Astrocyte (in vitro differentiated cells and primary cell): ENCODE measurements at regions not wholly inside any gene's neighbourhood (a gene's known extent, or its start where the extent isn't known, plus 50 kb on each side); places are given as distances from the start of the nearest gene placed in this dataset.
"Not testable (repeated sequence)": the region's sequence is repeated elsewhere in the genome, so short reads cannot be mapped to it uniquely, and the experiment has no call there.

Experiments
- DNase-seq: peaks from one replicate; pipeline ENCODE4 v3.0.0-alpha.2; 2010; ENCODE audit warnings: low read depth
- FAIRE-seq: peaks from 2 replicates; lab custom pipeline; 2011; peaks lifted over from hg19 to GRCh38; lab: Jason Lieb, UNC
- H2AFZ ChIP-seq: 2 replicates; pipeline ENCODE4 v1.6.0; 2012; ENCODE audit warnings: low read depth, low read length, inconsistent platforms
- H3K27ac ChIP-seq: 2 replicates; pipeline ENCODE4 v1.5.1; 2011; ENCODE audit warnings: low read depth, low read length, inconsistent platforms
- H3K27me3 ChIP-seq: 2 replicates; pipeline ENCODE4 v1.6.0; 2011; ENCODE audit warnings: low read length, inconsistent platforms; ENCODE audit not compliant: insufficient read depth
- H3K36me3 ChIP-seq: 2 replicates; pipeline ENCODE4 v1.5.1; 2011; ENCODE audit warnings: low read length, inconsistent platforms; ENCODE audit not compliant: insufficient read depth
- H3K4me1 ChIP-seq: 2 replicates; pipeline ENCODE4 v1.5.1; 2011; ENCODE audit warnings: low read length, inconsistent platforms; ENCODE audit not compliant: insufficient read depth
- H3K4me2 ChIP-seq: 2 replicates; pipeline ENCODE4 v1.6.0; 2012; ENCODE audit warnings: low read length, inconsistent platforms
- H3K4me3 ChIP-seq: 2 replicates; pipeline ENCODE4 v1.5.1; 2011; ENCODE audit warnings: low read depth, mild to moderate bottlenecking, low read length, inconsistent platforms; ENCODE audit not compliant: insufficient read depth
- H3K79me2 ChIP-seq: 2 replicates; pipeline ENCODE4 v1.6.0; 2012; ENCODE audit warnings: mild to moderate bottlenecking, low read length, inconsistent platforms; ENCODE audit not compliant: insufficient read depth
- H3K9ac ChIP-seq: 2 replicates; pipeline ENCODE4 v1.6.0; 2012; ENCODE audit warnings: mild to moderate bottlenecking, low read length, inconsistent platforms
- H3K9me3 ChIP-seq: 2 replicates; pipeline ENCODE4 v1.5.1; 2012; ENCODE audit warnings: low read depth, mild to moderate bottlenecking, low read length, inconsistent platforms; ENCODE audit not compliant: insufficient read depth
- H4K20me1 ChIP-seq: 2 replicates; pipeline ENCODE4 v1.6.0; 2012; ENCODE audit warnings: low read length, inconsistent platforms; ENCODE audit not compliant: insufficient read depth
- H3K27ac Mint-ChIP-seq: one replicate; pipeline ENCODE4 v1.8.0; 2021; ENCODE audit warnings: mild to moderate bottlenecking, mixed read lengths; ENCODE audit not compliant: unreplicated experiment
- H3K27me3 Mint-ChIP-seq: one replicate; pipeline ENCODE4 v1.8.0; 2021; ENCODE audit warnings: low read depth, mixed read lengths; ENCODE audit not compliant: unreplicated experiment
- H3K36me3 Mint-ChIP-seq: one replicate; pipeline ENCODE4 v1.8.0; 2021; ENCODE audit warnings: low read depth, mixed read lengths; ENCODE audit not compliant: unreplicated experiment
- H3K4me1 Mint-ChIP-seq: one replicate; pipeline ENCODE4 v1.8.0; 2021; ENCODE audit warnings: low read depth, mixed read lengths; ENCODE audit not compliant: unreplicated experiment
- H3K4me3 Mint-ChIP-seq: one replicate; pipeline ENCODE4 v1.8.0; 2021; ENCODE audit warnings: mild to moderate bottlenecking, moderate library complexity, mixed read lengths; ENCODE audit not compliant: unreplicated experiment
- H3K9me3 Mint-ChIP-seq: one replicate; pipeline ENCODE4 v1.8.0; 2021; ENCODE audit warnings: mild to moderate bottlenecking, mixed read lengths; ENCODE audit not compliant: unreplicated experiment
- EZH2 ChIP-seq: IDR thresholded peaks from 2 replicates; pipeline ENCODE4 v1.6.1; 2012; ENCODE audit warnings: mild to moderate bottlenecking, low read length, inconsistent platforms; ENCODE audit not compliant: insufficient read depth
- TF ChIP-seq, protein P1 (sequence below): IDR thresholded peaks from 2 replicates; pipeline ENCODE4 v1.5.1; 2011; ENCODE audit warnings: low read depth, mild to moderate bottlenecking, inconsistent platforms, low read length, moderate library complexity; ENCODE audit not compliant: insufficient read depth

DNA sequence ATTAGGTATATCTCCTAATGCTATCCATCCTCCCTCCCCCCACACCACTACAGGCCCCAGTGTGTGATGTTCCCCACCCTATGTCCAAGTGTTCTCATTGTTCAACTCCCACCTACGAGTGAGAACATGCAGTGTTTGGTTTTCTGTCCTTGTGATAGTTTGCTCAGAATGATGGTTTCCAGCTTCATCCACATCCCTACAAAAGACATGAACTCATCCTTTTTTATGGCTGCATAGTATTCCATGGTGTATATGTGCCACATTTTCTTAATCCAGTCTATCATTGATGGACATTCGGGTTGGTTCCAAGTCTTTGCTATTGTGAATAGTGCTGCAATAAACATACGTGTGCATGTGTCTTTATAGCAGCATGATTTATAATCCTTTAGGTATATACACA, 53.8 kb upstream of the HIVEP2 start:
- H3K79me2 ChIP-seq, H3K27ac ChIP-seq, FAIRE-seq, DNase-seq, H2AFZ ChIP-seq, H3K9me3 ChIP-seq, H3K9ac ChIP-seq, H3K4me2 ChIP-seq, H3K36me3 Mint-ChIP-seq, H3K4me1 Mint-ChIP-seq, H4K20me1 ChIP-seq, H3K36me3 ChIP-seq, H3K4me1 ChIP-seq, H3K27ac Mint-ChIP-seq, H3K27me3 Mint-ChIP-seq, H3K4me3 ChIP-seq, H3K4me3 Mint-ChIP-seq, H3K27me3 ChIP-seq: not testable (repeated sequence)
- H3K9me3 Mint-ChIP-seq, result peaks cover 11% of the 10 kb centered on the region

GRCh38 chr6:143000811-143001210, 55.8 kb upstream of the HIVEP2 start:
- Histone ChIP-seq H3K4me1 (no peaks in the 10 kb centered on the region), H3K4me2 (no peak overlapping the region), H4K20me1 (no peaks in the 10 kb centered on the region), H3K9ac (no peak overlapping the region), H3K27me3 (no peaks in the 10 kb centered on the region), H3K36me3 (no peaks in the 10 kb centered on the region), H3K9me3 (no peaks in the 10 kb centered on the region), H3K27ac (no peak overlapping the region), H2AFZ (no peak overlapping the region), H3K79me2 (no peaks in the 10 kb centered on the region), H3K4me3 (no peak overlapping the region)
- FAIRE-seq (no peak), DNase-seq (no peak)
- Mint-ChIP-seq H3K27me3 (peaks cover 2% of the 10 kb centered on the region), H3K9me3 (peaks cover 9% of the 10 kb centered on the region), H3K36me3 (no peaks in the 10 kb centered on the region), H3K27ac (no peak overlapping the region), H3K4me1 (no peaks in the 10 kb centered on the region), H3K4me3 (no peak overlapping the region)
- TF ChIP-seq, protein P1, sequence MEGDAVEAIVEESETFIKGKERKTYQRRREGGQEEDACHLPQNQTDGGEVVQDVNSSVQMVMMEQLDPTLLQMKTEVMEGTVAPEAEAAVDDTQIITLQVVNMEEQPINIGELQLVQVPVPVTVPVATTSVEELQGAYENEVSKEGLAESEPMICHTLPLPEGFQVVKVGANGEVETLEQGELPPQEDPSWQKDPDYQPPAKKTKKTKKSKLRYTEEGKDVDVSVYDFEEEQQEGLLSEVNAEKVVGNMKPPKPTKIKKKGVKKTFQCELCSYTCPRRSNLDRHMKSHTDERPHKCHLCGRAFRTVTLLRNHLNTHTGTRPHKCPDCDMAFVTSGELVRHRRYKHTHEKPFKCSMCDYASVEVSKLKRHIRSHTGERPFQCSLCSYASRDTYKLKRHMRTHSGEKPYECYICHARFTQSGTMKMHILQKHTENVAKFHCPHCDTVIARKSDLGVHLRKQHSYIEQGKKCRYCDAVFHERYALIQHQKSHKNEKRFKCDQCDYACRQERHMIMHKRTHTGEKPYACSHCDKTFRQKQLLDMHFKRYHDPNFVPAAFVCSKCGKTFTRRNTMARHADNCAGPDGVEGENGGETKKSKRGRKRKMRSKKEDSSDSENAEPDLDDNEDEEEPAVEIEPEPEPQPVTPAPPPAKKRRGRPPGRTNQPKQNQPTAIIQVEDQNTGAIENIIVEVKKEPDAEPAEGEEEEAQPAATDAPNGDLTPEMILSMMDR, result no peak
- no peak for TF ChIP-seq EZH2

DNA sequence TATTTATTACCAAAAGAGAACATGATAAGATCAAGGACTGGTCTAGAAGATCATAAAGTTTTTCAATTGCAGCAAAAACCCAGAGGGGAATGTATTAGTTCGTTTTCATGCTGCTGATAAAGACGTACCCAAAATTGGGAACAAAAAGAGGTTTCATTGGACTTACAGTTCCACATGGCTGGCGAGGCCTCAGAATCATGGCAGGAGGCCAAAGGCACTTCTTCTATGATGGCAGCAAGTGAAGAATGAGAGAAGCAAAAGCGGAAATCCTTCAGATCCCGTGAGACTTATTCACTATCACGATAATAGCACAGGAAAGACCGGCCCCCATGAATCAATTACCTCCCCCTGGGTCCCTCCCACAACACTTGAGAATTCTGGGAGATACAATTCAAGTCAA, 57.7 kb upstream of the HIVEP2 start:
- Histone ChIP-seq H3K27me3 (no peaks in the 10 kb centered on the region), H3K4me2 (no peak overlapping the region), H2AFZ (no peak overlapping the region), H3K27ac (no peak overlapping the region), H3K79me2 (no peaks in the 10 kb centered on the region), H3K9ac (no peak overlapping the region), H4K20me1 (no peaks in the 10 kb centered on the region), H3K4me1 (no peaks in the 10 kb centered on the region), H3K36me3 (no peaks in the 10 kb centered on the region), H3K9me3 (no peaks in the 10 kb centered on the region), H3K4me3 (no peak overlapping the region)
- Mint-ChIP-seq H3K9me3 (peaks cover 7% of the 10 kb centered on the region), H3K27me3 (peaks cover 2% of the 10 kb centered on the region), H3K36me3 (no peaks in the 10 kb centered on the region), H3K4me1 (no peaks in the 10 kb centered on the region), H3K4me3 (no peak overlapping the region), H3K27ac (no peak overlapping the region)
- DNase-seq, result no peak
- no peak for FAIRE-seq
- no peak for TF ChIP-seq EZH2
- TF ChIP-seq, protein P1, result no peak
